WTC11 (cell line): ENCODE measurements at regions not wholly inside any gene's neighbourhood (a gene's known extent, or its start where the extent isn't known, plus 50 kb on each side); places are given as distances from the start of the nearest gene placed in this dataset.

ENCODE experiments used
- ATAC-seq: fragments of 200-7000 bp; cut with Tn5 transposase; 2 replicates; pipeline ENCODE4 v1.10.0; 2021; ENCODE audit warnings: mild to moderate bottlenecking, moderate library complexity
- CTCF ChIA-PET: fragments of 300-600 bp; sonication (Branson Sonifier 250); formaldehyde crosslinking; loops from one replicate; lab custom pipeline; 2021; ENCODE audit warnings: antibody characterized with exemption; lab: Charles Lee
- POLR2A ChIA-PET: fragments of 350-600 bp; sonication (Branson Sonifier 250); formaldehyde crosslinking; loops from one replicate; lab custom pipeline; 2021; ENCODE audit warnings: antibody characterized with exemption; lab: Charles Lee
- DNase-seq: peaks from one replicate; pipeline ENCODE4 v3.0.0; 2021; ENCODE audit warnings: low spot score
- H3K27ac Mint-ChIP-seq: 2 replicates; pipeline ENCODE4 v1.8.0; 2021; ENCODE audit warnings: mixed read lengths
- H3K27me3 Mint-ChIP-seq: 2 replicates; pipeline ENCODE4 v1.8.0; 2021; ENCODE audit warnings: low read depth, mild to moderate bottlenecking, moderate library complexity, mixed read lengths
- H3K36me3 Mint-ChIP-seq: 2 replicates; pipeline ENCODE4 v1.8.0; 2021; ENCODE audit warnings: mixed read lengths
- H3K4me1 Mint-ChIP-seq: 2 replicates; pipeline ENCODE4 v1.8.0; 2022; ENCODE audit warnings: mixed read lengths
- H3K4me3 Mint-ChIP-seq: 2 replicates; pipeline ENCODE4 v1.8.0; 2021; ENCODE audit warnings: mild to moderate bottlenecking, moderate library complexity, mixed read lengths
- H3K9me3 Mint-ChIP-seq: 2 replicates; pipeline ENCODE4 v1.8.0; 2021; ENCODE audit warnings: mixed read lengths
- CREM ChIP-seq: sonication (generic); formaldehyde crosslinking; IDR thresholded peaks from 2 replicates; pipeline ENCODE4 v1.8.1; 2022; ENCODE audit warnings: mild to moderate bottlenecking, missing genetic modification reagents, moderate library complexity
- GABPB1 ChIP-seq: sonication (generic); formaldehyde crosslinking; IDR thresholded peaks from 2 replicates; pipeline ENCODE4 v1.8.1; 2023; ENCODE audit warnings: mild to moderate bottlenecking, missing genetic modification reagents
- GRHL2 ChIP-seq: fragments of 250-450 bp; sonication (Bioruptor Pico); IDR thresholded peaks from 2 replicates; pipeline ENCODE4 v1.8.0; 2022; ENCODE audit warnings: mild to moderate bottlenecking, moderate library complexity; ENCODE audit not compliant: insufficient replicate concordance, severe bottlenecking
- JUN ChIP-seq: sonication (generic); formaldehyde crosslinking; IDR thresholded peaks from 2 replicates; pipeline ENCODE4 v1.8.0; 2023; ENCODE audit warnings: mild to moderate bottlenecking, missing genetic modification reagents
- NR2C2 ChIP-seq: sonication (generic); formaldehyde crosslinking; IDR thresholded peaks from 2 replicates; pipeline ENCODE4 v1.8.0; 2022; ENCODE audit warnings: mild to moderate bottlenecking, missing genetic modification reagents
- PRRX2 ChIP-seq: fragments of 250-450 bp; sonication (Bioruptor Pico); IDR thresholded peaks from 2 replicates; pipeline ENCODE4 v1.8.0; 2021; ENCODE audit warnings: mild to moderate bottlenecking
- TEAD4 ChIP-seq: sonication (generic); formaldehyde crosslinking; IDR thresholded peaks from 2 replicates; pipeline ENCODE4 v1.8.0; 2022; ENCODE audit warnings: mild to moderate bottlenecking, missing genetic modification reagents
- ZBTB21 ChIP-seq: sonication (generic); formaldehyde crosslinking; IDR thresholded peaks from 2 replicates; pipeline ENCODE4 v1.8.1; 2023; ENCODE audit warnings: mild to moderate bottlenecking, missing genetic modification reagents, borderline replicate concordance
- ZNF138 ChIP-seq: sonication (generic); formaldehyde crosslinking; conservative IDR thresholded peaks from 2 replicates; pipeline ENCODE4 v1.8.1; 2022; ENCODE audit warnings: mild to moderate bottlenecking, moderate library complexity, missing genetic modification reagents
- ZNF416 ChIP-seq: fragments of 250-450 bp; sonication (Bioruptor Pico); IDR thresholded peaks from 2 replicates; pipeline ENCODE4 v1.9.0; 2021; ENCODE audit warnings: mild to moderate bottlenecking, inconsistent platforms
- ZNF423 ChIP-seq: fragments of 250-450 bp; sonication (Bioruptor Pico); IDR thresholded peaks from 2 replicates; pipeline ENCODE4 v2.1.2; 2022; ENCODE audit warnings: mild to moderate bottlenecking, moderate library complexity
- TF ChIP-seq, protein P1 (sequence below): sonication (generic); formaldehyde crosslinking; conservative IDR thresholded peaks from 2 replicates; pipeline ENCODE4 v1.8.1; 2023; ENCODE audit warnings: mild to moderate bottlenecking, low read depth, missing genetic modification reagents, moderate library complexity
- TF ChIP-seq, protein P2 (sequence below): fragments of 250-450 bp; sonication (Bioruptor Pico); IDR thresholded peaks from 2 replicates; pipeline ENCODE4 v1.9.0; 2021; ENCODE audit warnings: moderate library complexity, mild to moderate bottlenecking, inconsistent platforms, borderline replicate concordance
- TF ChIP-seq, protein P3 (sequence below): sonication (generic); formaldehyde crosslinking; IDR thresholded peaks from 2 replicates; pipeline ENCODE4 v1.8.1; 2023; ENCODE audit warnings: mild to moderate bottlenecking, missing genetic modification reagents
- TF ChIP-seq, protein P4 (sequence below): fragments of 250-450 bp; sonication (Bioruptor Pico); conservative IDR thresholded peaks from 2 replicates; pipeline ENCODE4 v1.9.0; 2021; ENCODE audit warnings: mild to moderate bottlenecking
- TF ChIP-seq, protein P5 (sequence below): sonication (generic); formaldehyde crosslinking; IDR thresholded peaks from 2 replicates; pipeline ENCODE4 v1.8.1; 2023; ENCODE audit warnings: mild to moderate bottlenecking, missing genetic modification reagents
- TF ChIP-seq, protein P6 (sequence below): sonication (generic); formaldehyde crosslinking; IDR thresholded peaks from 2 replicates; pipeline ENCODE4 v1.8.1; 2022; ENCODE audit warnings: low read depth, missing genetic modification reagents, borderline replicate concordance

DNA sequence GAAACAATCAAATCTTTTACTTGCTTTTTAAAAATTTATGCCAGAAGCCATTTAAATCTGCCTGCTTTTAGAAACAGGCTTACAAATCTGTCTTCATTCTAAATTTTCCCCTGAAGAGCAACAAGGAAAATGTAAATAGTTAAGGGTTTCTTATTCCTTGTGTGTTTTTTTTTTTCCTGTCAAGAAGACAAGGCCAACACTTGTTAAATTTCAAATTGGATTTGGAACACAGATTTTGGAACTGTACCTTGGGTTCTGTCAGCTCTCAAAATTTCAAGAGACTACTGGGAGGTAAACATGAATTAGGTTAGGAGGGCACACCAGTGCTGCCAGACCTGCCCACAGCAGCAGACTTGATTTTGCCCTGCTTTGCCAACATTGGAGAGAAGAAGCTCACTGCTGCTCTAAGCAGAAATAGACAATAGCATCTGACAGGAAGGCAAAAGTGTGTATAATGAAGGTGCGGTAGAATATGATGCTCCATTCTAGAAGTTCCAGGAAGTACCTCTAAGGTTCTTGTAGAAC lies 121.7 kb downstream of the NHLRC3 start (continued):
- TF ChIP-seq, protein P1, sequence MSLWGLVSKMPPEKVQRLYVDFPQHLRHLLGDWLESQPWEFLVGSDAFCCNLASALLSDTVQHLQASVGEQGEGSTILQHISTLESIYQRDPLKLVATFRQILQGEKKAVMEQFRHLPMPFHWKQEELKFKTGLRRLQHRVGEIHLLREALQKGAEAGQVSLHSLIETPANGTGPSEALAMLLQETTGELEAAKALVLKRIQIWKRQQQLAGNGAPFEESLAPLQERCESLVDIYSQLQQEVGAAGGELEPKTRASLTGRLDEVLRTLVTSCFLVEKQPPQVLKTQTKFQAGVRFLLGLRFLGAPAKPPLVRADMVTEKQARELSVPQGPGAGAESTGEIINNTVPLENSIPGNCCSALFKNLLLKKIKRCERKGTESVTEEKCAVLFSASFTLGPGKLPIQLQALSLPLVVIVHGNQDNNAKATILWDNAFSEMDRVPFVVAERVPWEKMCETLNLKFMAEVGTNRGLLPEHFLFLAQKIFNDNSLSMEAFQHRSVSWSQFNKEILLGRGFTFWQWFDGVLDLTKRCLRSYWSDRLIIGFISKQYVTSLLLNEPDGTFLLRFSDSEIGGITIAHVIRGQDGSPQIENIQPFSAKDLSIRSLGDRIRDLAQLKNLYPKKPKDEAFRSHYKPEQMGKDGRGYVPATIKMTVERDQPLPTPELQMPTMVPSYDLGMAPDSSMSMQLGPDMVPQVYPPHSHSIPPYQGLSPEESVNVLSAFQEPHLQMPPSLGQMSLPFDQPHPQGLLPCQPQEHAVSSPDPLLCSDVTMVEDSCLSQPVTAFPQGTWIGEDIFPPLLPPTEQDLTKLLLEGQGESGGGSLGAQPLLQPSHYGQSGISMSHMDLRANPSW (CRISPR knock-in tag) = no peak
- TF ChIP-seq, protein P2, sequence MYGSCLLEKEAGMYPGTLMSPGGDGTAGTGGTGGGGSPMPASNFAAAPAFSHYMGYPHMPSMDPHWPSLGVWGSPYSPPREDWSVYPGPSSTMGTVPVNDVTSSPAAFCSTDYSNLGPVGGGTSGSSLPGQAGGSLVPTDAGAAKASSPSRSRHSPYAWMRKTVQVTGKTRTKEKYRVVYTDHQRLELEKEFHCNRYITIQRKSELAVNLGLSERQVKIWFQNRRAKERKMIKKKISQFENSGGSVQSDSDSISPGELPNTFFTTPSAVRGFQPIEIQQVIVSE (CRISPR knock-in tag) = no peak
- no peak for TF ChIP-seq ZNF138 (CRISPR knock-in tag)

DNA sequence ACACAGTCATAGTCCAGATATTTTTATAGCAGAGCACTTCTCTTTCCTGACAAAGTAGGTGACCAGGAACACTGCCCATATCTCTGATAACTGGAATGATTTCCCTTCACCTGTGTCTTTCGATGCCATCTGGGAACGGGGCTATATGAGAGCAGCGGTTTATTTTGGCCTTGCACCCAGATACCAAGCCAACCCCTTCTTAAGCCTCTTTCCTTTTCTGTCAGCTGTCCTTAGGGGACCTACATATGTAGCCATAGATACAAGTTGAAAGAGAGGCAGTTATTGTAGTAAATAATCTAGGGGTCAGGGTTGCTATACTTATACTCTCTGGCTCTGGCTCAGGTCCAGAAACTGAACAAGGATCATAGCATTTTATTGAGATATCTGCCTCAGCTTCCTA lies 128.8 kb downstream of the NHLRC3 start:
- Mint-ChIP-seq H3K27me3 (no peaks in the 10 kb centered on the region), H3K27ac (no peak overlapping the region), H3K4me1 (no peaks in the 10 kb centered on the region), H3K9me3 (no peaks in the 10 kb centered on the region), H3K4me3 (no peak overlapping the region), H3K36me3 (no peaks in the 10 kb centered on the region)
- ATAC-seq = no peak
- DNase-seq = no peak
- ChIA-PET POLR2A (interaction anchor here (0.7 kb wide), 1 partner anchor 186 kb away, joined by 6 read pairs; no protein-coding TSS in a partner anchor), CTCF (no interaction called here)
- no peak for TF ChIP-seq GABPB1 (CRISPR knock-in tag)
- TF ChIP-seq, protein P2 (CRISPR knock-in tag) = no peak
- TF ChIP-seq, protein P3, sequence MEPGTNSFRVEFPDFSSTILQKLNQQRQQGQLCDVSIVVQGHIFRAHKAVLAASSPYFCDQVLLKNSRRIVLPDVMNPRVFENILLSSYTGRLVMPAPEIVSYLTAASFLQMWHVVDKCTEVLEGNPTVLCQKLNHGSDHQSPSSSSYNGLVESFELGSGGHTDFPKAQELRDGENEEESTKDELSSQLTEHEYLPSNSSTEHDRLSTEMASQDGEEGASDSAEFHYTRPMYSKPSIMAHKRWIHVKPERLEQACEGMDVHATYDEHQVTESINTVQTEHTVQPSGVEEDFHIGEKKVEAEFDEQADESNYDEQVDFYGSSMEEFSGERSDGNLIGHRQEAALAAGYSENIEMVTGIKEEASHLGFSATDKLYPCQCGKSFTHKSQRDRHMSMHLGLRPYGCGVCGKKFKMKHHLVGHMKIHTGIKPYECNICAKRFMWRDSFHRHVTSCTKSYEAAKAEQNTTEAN (CRISPR knock-in tag) = no peak
- no peak for TF ChIP-seq ZBTB21 (CRISPR knock-in tag)
- TF ChIP-seq, protein P4, sequence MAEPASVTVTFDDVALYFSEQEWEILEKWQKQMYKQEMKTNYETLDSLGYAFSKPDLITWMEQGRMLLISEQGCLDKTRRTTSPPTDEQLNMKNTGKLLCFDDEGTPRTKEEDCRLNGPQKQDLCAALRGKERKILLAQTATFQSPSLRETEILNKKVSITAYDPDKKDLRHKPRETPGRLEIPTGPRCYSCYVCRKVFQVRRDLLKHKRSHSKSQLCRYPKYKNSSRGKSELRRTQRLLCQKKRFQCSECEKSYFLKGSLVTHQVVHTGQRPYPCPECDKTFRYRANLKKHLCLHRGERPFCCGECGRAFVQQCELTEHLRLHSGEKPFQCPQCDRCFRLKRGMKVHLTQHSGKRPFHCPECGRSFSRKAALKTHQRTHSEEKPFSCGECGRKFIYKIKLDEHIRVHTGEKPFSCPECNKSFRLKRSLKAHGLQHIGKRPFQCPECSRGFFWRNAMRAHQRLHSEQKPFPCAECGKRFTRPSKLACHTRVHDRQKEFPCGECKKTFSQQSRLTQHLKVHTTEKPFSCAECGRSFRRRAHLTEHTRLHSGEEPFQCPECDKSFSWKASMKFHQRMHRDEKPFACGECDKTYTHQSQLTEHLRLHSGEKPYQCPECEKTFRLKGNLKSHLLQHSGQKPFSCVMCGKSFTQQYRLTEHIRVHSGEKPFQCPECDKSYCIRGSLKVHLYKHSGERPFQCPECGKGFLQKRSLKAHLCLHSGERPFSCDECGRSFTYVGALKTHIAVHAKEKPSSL (CRISPR knock-in tag) = no peak
- TF ChIP-seq CREM (CRISPR knock-in tag) = no peak
- no peak for TF ChIP-seq PRRX2
- TF ChIP-seq, protein P5, sequence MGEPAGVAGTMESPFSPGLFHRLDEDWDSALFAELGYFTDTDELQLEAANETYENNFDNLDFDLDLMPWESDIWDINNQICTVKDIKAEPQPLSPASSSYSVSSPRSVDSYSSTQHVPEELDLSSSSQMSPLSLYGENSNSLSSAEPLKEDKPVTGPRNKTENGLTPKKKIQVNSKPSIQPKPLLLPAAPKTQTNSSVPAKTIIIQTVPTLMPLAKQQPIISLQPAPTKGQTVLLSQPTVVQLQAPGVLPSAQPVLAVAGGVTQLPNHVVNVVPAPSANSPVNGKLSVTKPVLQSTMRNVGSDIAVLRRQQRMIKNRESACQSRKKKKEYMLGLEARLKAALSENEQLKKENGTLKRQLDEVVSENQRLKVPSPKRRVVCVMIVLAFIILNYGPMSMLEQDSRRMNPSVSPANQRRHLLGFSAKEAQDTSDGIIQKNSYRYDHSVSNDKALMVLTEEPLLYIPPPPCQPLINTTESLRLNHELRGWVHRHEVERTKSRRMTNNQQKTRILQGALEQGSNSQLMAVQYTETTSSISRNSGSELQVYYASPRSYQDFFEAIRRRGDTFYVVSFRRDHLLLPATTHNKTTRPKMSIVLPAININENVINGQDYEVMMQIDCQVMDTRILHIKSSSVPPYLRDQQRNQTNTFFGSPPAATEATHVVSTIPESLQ = no peak
- TF ChIP-seq, protein P6, sequence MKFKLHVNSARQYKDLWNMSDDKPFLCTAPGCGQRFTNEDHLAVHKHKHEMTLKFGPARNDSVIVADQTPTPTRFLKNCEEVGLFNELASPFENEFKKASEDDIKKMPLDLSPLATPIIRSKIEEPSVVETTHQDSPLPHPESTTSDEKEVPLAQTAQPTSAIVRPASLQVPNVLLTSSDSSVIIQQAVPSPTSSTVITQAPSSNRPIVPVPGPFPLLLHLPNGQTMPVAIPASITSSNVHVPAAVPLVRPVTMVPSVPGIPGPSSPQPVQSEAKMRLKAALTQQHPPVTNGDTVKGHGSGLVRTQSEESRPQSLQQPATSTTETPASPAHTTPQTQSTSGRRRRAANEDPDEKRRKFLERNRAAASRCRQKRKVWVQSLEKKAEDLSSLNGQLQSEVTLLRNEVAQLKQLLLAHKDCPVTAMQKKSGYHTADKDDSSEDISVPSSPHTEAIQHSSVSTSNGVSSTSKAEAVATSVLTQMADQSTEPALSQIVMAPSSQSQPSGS (CRISPR knock-in tag) = no peak
- no peak for TF ChIP-seq ZNF423 (CRISPR knock-in tag)
- TF ChIP-seq ZNF416 = no peak
- no peak for TF ChIP-seq JUN (CRISPR knock-in tag)
- no peak for TF ChIP-seq NR2C2 (CRISPR knock-in tag)
- TF ChIP-seq TEAD4 (CRISPR knock-in tag) = no peak
- no peak for TF ChIP-seq GRHL2 (CRISPR knock-in tag)
